ENCODE measurements at regions not wholly inside any gene's neighbourhood (a gene's known extent, or its start where the extent isn't known, plus 50 kb on each side); places are given as distances from the start of the nearest gene placed in this dataset.
"Not testable (repeated sequence)": the region's sequence is repeated elsewhere in the genome, so short reads cannot be mapped to it uniquely, and the experiment has no call there.

- DNase-seq, result no peak
Measured at GRCh38 chr7:118843456-118843855, 619.0 kb downstream of the ANKRD7 start.

GRCh38 chr7:118844748-118845147 lies 620.2 kb downstream of the ANKRD7 start:
- DNase-seq, result peak; percentile 27

GRCh38 chr7:118845791-118846190 lies 621.3 kb downstream of the ANKRD7 start:
- no peak for DNase-seq

- DNase-seq, result no peak
Measured at GRCh38 chr7:118846977-118847376, 622.5 kb downstream of the ANKRD7 start.

- no peak for DNase-seq
Measured at GRCh38 chr7:118855290-118855689, 630.8 kb downstream of the ANKRD7 start.

GRCh38 chr7:118858651-118859149 lies 634.2 kb downstream of the ANKRD7 start:
- no peak for DNase-seq

- no peak for DNase-seq
Measured at GRCh38 chr7:118861581-118861980, 637.1 kb downstream of the ANKRD7 start.

GRCh38 chr7:118862740-118863139 lies 638.2 kb downstream of the ANKRD7 start:
- no peak for DNase-seq

- DNase-seq, result no peak
Measured at GRCh38 chr7:118863966-118864365, 639.5 kb downstream of the ANKRD7 start.

- DNase-seq, result no peak
Measured at GRCh38 chr7:118867860-118868259, 643.4 kb downstream of the ANKRD7 start.

- DNase-seq, result not testable (repeated sequence)
Measured at GRCh38 chr7:118869141-118869540, 644.6 kb downstream of the ANKRD7 start.

- no peak for DNase-seq
Measured at GRCh38 chr7:118870187-118870586, 645.7 kb downstream of the ANKRD7 start.

GRCh38 chr7:118872568-118872967 lies 648.1 kb downstream of the ANKRD7 start:
- DNase-seq, result no peak

GRCh38 chr7:118877187-118877586 lies 652.7 kb downstream of the ANKRD7 start:
- DNase-seq, result no peak

- DNase-seq, result no peak
Measured at GRCh38 chr7:118878336-118878735, 653.8 kb downstream of the ANKRD7 start.

GRCh38 chr7:118898284-118898683 lies 673.8 kb downstream of the ANKRD7 start:
- no peak for DNase-seq

GRCh38 chr7:118902600-118902999 lies 678.1 kb downstream of the ANKRD7 start:
- DNase-seq, result no peak

- DNase-seq, result no peak
Measured at GRCh38 chr7:118907911-118908527, 683.5 kb downstream of the ANKRD7 start.

GRCh38 chr7:118916120-118916519 lies 691.6 kb downstream of the ANKRD7 start:
- DNase-seq, result not testable (repeated sequence)

GRCh38 chr7:118918556-118918955 lies 694.1 kb downstream of the ANKRD7 start:
- DNase-seq, result no peak

- no peak for DNase-seq
Measured at GRCh38 chr7:118938845-118939244, 714.3 kb downstream of the ANKRD7 start.

- DNase-seq, result no peak
Measured at GRCh38 chr7:118944271-118944670, 719.8 kb downstream of the ANKRD7 start.

- no peak for DNase-seq
Measured at GRCh38 chr7:118945911-118946682, 721.6 kb downstream of the ANKRD7 start.

- DNase-seq, result no peak
Measured at GRCh38 chr7:118948508-118948907, 724.0 kb downstream of the ANKRD7 start.
